Stimulated activated CD8-positive, alpha-beta memory T cell treated with anti-CD3 and anti-CD28 coated beads, Interleukin-4, amount 100 ng/mL, for 1 hour (primary cell): ENCODE measurements at regions not wholly inside any gene's neighbourhood (a gene's known extent, or its start where the extent isn't known, plus 50 kb on each side); places are given as distances from the start of the nearest gene placed in this dataset.

ENCODE experiments used
- DNase-seq, 2 donors: peaks; one replicate each; pipeline ENCODE4 v3.0.0-alpha.2; 2020; ENCODE audit warnings: low read depth in 2 of 2, low spot score in 1 of 2

DNA sequence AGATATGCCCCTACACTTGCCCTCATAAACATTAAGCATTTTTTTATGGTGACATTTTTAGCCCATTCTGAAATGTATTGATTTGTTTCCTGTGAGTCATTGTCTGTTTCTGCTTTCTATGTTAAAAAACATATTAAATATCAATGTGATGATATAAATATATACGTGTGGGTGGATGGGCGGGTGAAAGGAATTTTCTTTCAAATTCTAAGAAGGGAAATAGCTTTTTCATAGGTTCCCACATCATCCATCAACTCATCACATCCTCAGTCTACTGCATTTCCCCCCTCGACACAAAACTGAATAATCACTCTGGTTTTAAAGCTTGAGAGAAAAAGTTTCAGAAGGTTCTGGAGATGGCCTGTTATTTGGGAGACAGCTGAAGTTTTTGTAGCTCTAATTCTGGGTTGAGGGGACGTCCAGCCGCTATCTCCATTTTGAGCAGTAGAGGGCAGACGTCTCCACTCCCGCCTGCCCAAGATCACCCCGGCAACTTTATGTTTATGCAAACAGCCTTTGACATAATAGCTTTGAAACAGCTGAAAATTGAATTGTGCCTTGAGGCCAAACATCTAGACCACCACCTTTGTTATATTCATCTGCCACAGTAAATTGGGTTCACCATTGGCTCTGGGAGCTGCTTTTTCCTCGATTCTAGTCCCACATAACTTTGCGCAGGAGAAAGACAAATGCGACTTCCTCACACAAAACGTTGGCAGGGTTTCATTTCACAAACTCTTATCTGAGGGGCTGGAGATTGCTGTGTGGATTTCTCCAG lies 216.2 kb upstream of the CLINT1 start:
- DNase-seq = peak in 1 of 2 donors; percentile 15

DNA sequence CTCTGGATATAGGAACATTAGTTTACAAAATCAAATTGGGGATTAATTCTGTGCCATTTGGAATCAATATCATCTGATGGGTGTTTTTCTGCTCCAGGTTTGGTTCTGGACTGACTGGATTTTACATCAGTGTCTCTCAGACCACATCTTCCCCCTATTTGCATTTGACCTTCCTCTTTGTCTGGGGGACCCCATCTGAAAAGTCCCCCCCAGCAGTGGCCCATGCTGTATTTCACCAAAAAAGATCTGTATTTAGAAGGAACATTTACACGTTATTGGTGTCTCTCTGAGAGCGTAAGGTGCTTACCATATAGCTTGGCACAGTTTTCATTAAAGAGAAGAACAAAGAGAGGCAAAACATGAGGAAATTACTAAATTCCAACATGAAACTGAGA lies 215.6 kb upstream of the CLINT1 start:
- DNase-seq = no peak

DNA sequence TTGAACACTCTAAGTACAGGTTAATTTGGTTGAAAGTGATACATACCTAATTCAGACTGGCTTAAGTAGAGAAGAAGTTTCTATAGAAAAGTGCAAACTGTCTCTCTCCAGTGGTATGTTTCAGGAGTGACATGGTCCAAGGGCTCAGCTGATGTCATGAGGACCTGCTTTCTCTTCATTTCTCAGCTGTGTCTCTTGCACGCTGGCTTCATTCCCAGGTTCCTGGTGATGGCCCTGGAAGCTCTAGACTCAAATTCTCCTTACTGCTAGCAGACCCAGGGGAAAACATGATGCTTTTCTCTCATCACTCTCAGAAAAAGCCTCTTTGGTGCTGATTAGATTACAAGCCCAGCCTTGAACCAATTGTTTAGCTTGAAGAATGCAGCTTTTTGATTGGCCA lies 211.9 kb upstream of the CLINT1 start:
- no peak for DNase-seq

DNA sequence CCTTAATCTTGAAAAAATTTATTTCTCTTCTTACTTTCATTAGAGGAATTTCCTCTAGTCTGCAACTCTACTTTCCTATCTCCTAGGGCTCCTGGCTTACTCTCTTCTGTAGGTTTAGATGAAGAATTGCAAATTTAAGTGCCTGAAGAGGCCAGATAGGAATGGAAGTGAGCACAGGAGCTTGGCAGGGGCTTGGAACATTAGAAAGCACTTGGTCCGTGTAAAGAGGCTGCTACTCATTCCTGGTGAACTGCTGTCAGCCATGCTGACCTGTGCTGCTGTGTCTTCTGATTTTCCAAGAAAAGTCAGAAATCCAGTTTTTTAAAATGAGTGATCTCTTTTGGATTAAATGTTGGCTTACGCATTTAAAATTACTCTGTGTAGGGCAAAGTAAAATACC lies 210.9 kb upstream of the CLINT1 start:
- DNase-seq = no peak

DNA sequence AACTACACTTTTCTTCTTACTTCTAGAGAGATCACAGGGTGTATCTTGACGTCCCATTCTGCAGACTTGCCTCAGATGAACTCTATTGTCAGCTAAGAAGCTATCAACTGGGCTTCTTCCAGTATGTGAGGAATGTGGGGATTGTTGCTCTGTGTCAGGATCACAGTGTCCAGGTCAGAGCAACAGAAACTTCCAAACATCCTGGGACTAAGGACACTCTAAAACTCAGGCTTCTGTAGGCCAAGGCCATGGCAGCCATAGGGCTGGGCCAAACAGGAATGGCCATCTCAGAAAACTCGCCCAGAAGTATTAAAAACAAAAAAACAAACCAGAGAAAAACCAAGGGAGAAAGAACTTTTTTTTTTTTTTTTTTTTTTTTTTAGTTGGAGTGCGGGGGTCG lies 210.0 kb upstream of the CLINT1 start:
- no peak for DNase-seq

DNA sequence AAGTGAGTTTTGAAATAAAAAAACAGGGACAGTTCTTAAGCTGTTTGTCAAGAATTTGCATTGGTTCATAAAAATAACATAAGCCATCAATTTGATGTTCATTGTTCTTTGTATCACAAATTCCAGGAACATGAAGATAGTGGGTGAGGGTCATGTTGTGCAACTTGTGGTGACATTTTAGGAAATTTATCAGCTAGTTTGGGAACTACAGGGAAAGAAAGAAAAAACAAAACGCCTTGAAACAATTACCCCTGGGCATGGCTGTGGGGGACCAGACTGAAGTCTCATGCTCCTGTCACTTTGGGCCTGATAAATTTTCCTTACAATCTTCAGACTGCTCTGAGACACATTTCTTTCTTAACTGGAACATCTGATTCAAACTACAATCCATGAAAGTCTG lies 207.1 kb upstream of the CLINT1 start:
- no peak for DNase-seq

DNA sequence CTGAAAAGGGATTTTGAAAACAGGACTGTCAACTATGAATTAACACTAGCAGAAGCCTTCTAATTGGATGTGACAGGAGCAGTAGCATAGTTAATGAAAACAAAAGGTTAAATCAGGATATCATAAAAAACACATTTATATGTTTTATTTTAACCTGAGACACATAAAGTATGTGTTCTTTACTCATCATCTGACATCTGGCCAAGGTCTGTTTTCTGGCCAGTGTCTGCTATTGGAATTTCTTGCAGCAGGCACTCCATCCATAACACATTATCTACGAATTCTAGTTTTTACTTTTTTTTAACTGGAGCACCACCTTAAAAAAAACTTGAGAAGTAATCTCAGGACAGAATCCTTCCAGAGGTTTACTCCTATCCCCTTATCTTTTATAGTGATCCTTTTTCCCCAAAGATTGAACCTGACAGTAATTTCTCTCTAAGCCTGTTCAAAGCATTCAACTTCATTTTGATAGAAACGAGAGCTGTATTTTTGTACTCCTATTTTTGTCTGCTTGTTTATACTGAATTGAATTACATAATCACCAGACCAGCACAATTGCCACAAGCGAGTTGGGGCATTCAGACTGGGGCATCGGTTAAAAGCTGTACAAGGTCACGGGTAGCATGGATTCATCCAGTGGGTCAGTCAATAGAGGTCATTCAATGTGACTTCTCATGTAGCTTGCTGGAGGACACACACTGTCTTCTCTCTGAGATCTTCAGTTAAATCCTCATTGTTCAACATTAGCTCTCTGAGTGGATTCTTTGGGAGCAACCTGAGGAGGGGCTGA lies 205.6 kb upstream of the CLINT1 start:
- no peak for DNase-seq

DNA sequence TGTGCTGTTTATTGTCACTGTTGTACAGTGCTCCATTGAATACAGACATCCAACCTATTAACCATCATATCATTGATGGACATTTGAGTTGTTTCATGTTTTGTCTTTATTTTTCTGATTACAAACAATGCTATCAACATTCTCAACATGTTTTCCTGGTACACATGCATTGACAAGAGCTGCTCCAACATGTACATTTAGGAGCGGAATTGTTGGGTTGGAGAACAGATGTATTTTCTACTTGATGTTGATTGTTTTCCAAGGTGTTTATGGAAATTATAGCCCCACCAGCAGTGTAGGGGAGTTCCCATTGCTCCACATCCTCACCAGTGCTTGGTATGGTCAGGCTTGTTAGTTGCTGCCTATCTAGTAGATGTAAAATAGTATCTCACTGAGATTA lies 204.1 kb upstream of the CLINT1 start:
- no peak for DNase-seq

DNA sequence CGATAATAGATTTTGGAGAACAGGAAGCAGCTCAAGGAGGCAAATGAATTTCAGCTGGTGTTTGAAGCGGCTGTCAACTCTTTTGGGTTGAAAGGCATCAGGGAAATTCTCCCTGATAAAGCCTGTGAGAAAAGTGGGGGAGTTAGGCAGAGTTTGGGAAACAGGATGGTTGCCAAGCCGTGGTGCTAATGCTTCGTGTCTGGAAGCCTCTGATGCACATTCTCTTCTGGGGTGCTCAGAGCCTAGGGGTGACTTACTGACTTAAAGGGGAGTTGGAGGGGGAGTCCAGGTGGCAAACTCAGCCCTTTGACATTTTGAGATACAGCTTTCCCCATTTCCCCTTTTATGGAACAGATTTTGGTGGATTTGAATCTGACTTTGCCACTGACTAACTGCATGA lies 202.5 kb upstream of the CLINT1 start:
- no peak for DNase-seq

DNA sequence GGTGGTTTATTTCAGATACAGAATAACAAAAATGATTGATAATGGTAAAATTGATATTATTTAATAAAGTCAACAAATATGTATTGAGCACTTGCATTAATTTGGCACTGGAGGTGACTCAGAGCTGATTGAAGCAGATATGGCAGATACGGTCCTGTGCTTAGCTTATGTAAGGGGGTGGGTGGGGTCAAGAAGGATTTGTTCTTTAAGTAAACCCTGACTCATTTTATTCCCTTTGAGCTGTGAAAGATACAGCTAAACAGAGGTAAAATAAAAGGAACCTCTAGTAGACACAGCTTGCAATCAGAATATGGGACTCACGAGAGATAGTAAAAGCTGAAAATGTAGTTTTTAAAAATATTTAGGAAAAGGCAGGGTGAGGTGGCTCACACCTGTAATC lies 201.3 kb upstream of the CLINT1 start:
- DNase-seq = no peak

DNA sequence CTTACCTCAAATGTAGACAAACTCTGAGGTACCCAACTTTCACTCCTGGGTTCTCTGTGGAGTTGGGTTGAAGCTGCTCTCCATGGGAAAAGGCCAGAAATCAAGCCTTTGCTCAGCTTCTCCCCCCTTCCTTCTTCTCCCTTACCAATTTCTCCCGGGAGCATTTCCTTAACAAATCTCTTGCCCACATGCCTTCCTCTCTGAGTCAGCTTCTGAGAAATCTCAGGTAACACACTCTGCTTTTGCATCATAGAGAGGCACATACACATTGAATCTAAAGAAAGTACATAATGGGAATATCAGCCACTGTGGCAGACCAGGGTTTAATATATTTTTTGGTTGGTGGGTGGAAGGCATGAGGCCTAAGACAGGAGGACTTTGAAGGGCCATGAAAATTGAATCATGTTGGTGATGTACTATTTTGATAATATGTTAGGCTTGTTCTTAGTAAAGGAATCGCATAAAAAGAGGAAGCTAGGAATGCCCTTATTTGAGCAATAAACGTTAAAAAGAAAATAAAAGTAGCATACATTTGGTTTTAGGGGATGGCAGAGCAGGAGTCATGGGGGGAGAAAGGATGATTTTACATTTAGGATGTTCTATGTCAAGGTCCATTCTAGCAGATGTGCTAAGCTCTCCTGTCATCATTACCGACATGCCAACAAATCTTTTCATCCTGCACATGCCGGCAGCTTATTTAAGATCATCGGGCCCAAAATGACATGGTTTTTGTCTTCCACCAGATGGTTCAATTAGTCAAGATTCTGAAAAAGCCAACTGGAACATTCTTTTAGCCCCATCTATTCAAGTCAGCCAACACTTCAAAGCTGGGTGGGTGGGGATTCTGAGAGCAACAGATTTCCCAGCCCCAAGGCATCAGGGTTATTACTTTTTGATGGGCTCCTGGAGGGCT lies 199.5 kb upstream of the CLINT1 start:
- DNase-seq = no peak

DNA sequence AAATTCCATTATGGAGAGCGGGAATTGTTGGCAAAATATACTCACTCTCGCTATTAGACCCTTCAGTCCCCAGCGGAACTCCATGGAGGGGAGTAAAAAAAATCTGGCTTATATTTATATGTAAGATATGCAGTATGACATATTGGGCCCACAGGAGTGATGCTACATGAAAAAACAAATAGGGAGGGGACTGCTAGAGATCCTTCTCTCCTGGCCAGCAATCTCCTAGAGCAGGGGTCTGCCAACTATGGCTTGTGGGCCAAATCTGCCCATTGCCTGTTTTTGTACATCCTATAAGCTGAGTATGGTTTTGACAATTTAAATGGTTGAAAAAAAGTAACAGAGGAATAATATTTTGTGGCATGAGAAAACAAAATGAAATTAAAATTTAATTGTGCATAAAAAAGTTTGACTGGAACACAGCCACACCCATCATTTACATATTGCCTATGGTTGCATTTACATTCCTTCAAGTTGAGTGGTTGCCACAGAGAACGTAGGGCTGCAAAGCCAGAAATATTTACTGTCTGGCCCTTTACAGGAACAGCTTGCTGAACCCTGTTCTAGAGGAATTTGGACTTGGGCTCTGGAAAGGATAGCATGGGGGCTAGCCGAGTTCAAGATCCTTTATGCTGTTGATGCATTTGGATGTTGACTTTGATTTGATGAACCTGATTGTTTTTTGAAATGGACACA lies 197.3 kb upstream of the CLINT1 start:
- no peak for DNase-seq

DNA sequence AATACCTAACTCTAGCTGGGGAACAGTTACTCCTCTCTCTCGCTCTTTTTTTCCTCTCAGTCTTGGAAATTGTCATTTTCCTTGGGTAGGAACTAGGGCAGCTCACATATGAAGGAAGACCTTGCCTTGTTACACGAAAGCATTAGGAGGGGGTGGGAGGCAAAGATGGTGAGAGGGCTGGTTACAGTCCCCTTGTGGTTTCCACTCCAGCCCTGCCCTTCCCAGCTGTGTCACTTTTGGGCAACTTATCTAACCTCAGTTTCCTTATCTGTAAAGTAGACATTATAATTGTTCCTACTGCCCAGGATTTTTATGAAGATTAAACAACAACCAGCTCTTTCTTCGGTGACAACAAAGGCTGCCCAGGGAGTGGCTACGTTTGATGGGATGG lies 196.2 kb upstream of the CLINT1 start:
- DNase-seq = no peak

DNA sequence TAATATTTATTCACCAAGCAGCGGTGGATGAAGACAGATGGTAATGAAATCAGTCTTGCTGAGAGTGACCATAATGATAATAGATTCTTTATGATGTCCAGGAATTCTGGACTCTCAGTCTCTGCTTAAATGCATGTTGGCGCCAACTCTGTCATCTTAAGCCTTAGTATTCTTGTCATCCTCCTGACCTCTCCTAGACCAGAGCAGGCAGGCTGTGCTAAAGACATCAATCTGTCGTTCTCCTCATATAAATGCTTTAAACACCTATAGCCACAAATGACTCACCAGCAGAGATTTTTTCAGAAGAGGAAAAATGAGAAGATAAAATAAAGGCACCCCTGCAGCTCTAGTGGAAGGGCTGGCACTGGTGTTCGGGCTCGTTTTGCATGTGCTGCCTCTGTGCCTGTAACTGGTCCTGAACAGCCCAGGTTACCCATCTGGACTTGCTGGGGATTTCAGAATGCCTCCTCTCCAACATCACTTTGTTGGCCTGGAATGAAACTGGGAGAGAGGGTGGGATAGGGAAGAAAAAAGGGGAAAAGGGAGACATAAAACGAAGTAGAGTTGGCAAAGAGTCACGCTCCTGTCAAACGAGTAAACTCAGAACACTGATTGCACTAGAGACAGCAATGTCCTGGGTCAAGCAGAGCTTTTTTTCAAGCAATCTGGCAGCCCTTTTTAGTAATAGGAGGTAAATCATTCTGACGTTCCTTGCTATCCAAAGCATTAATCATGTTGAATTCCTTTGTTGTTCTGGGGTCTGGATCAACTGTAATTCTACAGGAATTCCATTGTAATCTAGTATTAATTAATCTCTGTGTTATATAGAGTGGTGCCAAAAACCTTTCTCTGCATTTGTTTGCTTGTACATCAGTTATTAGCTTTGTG lies 195.5 kb upstream of the CLINT1 start:
- no peak for DNase-seq

DNA sequence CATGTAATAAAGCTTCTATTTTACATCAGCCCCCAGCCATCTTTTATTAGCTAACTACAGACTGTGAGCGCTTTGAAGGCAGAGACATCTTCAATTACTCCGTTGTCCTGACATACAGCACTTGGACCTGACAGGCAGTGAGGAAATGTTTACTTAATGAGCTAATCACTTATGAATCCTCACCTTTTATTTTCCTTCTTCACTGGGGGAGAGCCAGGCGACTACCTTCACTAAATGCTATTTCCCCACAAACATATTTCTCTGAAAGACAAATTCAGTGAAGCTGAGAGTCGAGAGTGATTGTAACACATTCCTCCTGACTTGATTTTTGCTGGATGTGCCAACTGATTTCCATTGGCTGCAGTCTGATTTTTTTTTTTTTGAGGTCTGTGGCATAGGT lies 192.1 kb upstream of the CLINT1 start:
- DNase-seq = no peak

DNA sequence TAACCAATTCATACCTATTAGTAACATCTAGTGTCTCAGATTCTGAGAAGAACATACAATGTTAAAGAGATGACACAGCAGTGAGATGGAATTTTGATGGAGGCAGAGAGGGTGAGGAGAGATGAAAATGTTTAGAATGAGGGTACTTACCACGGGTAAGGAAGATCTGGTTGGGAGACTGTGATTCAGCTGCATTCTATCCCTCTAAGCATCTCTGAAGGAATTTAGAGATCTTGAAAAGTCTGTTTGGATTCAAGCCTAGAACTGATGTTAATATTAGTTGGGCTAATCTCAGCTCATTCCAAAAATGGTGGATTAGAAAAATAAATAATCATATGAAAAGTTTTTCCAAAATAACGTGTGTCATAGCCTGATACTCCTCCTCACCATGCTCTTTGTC lies 191.5 kb upstream of the CLINT1 start:
- DNase-seq = no peak

DNA sequence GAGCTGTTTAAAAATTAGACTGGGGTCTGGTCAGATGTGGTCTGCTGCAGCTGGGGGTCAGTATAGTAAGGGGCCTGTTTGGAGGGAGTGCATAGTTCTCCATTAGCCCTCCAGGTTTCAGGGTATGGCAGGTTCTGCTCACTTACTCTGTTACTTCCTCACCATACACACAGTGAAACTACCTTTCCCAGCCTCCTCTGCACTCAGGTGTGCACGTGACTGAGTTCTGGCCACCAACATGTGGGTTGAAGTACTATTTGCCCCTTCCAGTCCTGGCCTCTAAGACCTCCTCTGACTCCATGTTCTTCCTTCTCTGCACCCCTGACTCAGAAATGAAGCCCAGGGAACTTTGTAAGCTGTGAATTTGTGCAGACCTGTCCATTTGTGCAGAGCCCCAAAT lies 190.5 kb upstream of the CLINT1 start:
- no peak for DNase-seq

DNA sequence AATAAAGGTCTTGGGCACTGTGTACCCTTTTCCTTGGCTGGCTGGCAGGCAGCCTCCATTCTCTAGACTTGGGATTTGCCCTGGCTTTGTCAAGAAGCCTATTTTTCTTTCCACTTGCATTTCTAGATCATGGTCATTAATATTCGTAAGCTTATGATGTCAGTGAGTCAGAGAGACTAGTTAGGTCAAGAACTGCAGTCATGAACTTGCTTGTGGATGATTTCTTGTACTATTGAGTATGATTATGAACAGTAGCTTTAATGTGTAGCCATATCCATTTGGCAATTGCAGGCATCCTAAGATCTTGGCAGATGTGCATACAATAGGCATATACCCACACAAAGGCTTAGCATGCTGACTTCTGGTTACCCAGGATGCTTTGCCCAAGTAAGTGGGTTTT lies 186.8 kb upstream of the CLINT1 start:
- no peak for DNase-seq

DNA sequence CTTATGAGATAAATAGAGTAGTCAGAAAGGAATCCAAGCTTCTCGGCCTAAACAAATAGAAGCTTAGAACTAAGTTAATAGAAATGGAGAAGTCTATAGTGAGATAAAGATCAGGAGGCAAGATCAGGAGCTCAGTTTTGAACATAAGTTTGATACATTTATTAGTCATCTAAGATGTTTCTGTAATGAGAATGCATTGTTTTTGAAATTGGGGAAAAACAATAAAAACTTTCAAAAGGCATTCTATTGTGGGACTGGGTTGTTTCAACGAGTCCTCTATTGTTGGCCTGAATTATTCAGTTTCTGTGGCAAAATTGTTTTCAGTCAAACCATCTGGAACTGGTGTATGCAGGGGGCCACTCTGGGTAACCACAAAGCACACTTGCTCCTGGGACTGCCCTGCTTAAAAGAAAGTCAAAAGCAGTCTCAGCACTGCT lies 181.0 kb upstream of the CLINT1 start:
- no peak for DNase-seq

DNA sequence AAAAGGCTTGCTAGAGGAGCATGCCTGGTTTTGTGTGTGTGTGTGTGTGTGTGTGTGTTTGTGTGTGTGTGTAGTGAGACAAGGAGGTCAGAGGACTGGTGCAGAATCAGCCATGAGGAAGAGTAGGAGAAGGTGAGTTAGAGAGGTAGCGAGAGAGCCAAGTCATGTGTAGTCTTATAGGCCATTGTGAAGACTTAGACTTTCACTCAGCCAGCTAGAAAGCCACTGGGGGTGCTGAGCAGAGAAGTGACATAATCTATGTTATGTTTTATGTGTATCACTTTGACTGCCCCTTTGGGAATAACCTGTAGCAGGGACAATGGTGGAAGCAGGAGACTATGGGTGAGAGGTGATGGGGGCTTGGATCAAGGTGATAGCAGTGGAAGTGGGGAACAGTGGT lies 180.5 kb upstream of the CLINT1 start:
- DNase-seq = no peak
